H9 (cell line): ENCODE measurements at regions not wholly inside any gene's neighbourhood (a gene's known extent, or its start where the extent isn't known, plus 50 kb on each side); places are given as distances from the start of the nearest gene placed in this dataset.

ENCODE experiments used
- DNase-seq: peaks from one replicate; pipeline ENCODE4 v3.0.0-alpha.2; 2017
- H2AFZ ChIP-seq: one replicate; pipeline ENCODE4 v1.6.1; 2013; ENCODE audit warnings: mild to moderate bottlenecking, low read length, control low read depth, moderate library complexity
- H2AK5ac ChIP-seq: 2 replicates; pipeline ENCODE4 v1.6.1; 2013; ENCODE audit warnings: low read length, control low read depth, mixed read lengths; ENCODE audit not compliant: insufficient read length
- H2BK120ac ChIP-seq: one replicate; pipeline ENCODE4 v1.6.1; 2013; ENCODE audit warnings: low read depth, mild to moderate bottlenecking, low read length, control low read depth, inconsistent platforms; ENCODE audit not compliant: poor library complexity, severe bottlenecking
- H2BK12ac ChIP-seq: 2 replicates; pipeline ENCODE4 v1.6.1; 2013; ENCODE audit warnings: low read length, control low read depth, mixed read lengths, low read depth; ENCODE audit not compliant: insufficient read length
- H2BK15ac ChIP-seq: 2 replicates; pipeline ENCODE4 v1.6.1; 2013; ENCODE audit warnings: low read depth, low read length, control low read depth
- H2BK20ac ChIP-seq: one replicate; pipeline ENCODE4 v1.6.1; 2013; ENCODE audit warnings: low read depth, mild to moderate bottlenecking, low read length, control low read depth, inconsistent platforms; ENCODE audit not compliant: poor library complexity, severe bottlenecking
- H2BK5ac ChIP-seq: 2 replicates; pipeline ENCODE4 v1.6.1; 2013; ENCODE audit warnings: low read length, control low read depth, mixed read lengths; ENCODE audit not compliant: insufficient read length
- H3K14ac ChIP-seq: 2 replicates; pipeline ENCODE4 v1.6.1; 2013; ENCODE audit warnings: low read length, control low read depth; ENCODE audit not compliant: insufficient read depth
- H3K18ac ChIP-seq: 2 replicates; pipeline ENCODE4 v1.6.1; 2013; ENCODE audit warnings: low read depth, mild to moderate bottlenecking, mixed read lengths, low read length, control low read depth; ENCODE audit not compliant: insufficient read length
- H3K23ac ChIP-seq: 2 replicates; pipeline ENCODE4 v1.6.1; 2013; ENCODE audit warnings: low read length, control low read depth, mixed read lengths, low read depth; ENCODE audit not compliant: insufficient read length
- H3K23me2 ChIP-seq: 2 replicates; pipeline ENCODE4 v1.6.1; 2013; ENCODE audit warnings: low read depth, mild to moderate bottlenecking, mixed read lengths, low read length, control low read depth; ENCODE audit not compliant: insufficient read length, poor library complexity, severe bottlenecking
- H3K27ac ChIP-seq: 2 replicates; pipeline ENCODE4 v1.5.1; 2013; ENCODE audit warnings: low read length, control low read depth, mixed read lengths, low read depth; ENCODE audit not compliant: insufficient read length
- H3K27me3 ChIP-seq: 2 replicates; pipeline ENCODE4 v1.6.1; 2013; ENCODE audit warnings: low read length, control low read depth, inconsistent platforms; ENCODE audit not compliant: insufficient read depth
- H3K4ac ChIP-seq: 2 replicates; pipeline ENCODE4 v1.6.1; 2013; ENCODE audit warnings: low read depth, mild to moderate bottlenecking, control low read depth, inconsistent platforms, low read length, moderate library complexity
- H3K4me1 ChIP-seq: 2 replicates; pipeline ENCODE4 v1.6.1; 2013; ENCODE audit warnings: low read length, control low read depth, inconsistent platforms; ENCODE audit not compliant: insufficient read depth
- H3K4me2 ChIP-seq: 2 replicates; pipeline ENCODE4 v1.6.1; 2013; ENCODE audit warnings: low read length, control low read depth, mixed read lengths; ENCODE audit not compliant: insufficient read length, insufficient read depth
- H3K56ac ChIP-seq: 2 replicates; pipeline ENCODE4 v1.6.1; 2013; ENCODE audit warnings: low read depth, mild to moderate bottlenecking, mixed read lengths, low read length, control low read depth; ENCODE audit not compliant: insufficient read length
- H3K79me1 ChIP-seq: 2 replicates; pipeline ENCODE4 v1.6.1; 2013; ENCODE audit warnings: low read depth, mild to moderate bottlenecking, moderate library complexity, low read length, control low read depth, inconsistent platforms; ENCODE audit not compliant: insufficient read depth, poor library complexity, severe bottlenecking
- H3K79me2 ChIP-seq: 2 replicates; pipeline ENCODE4 v1.6.1; 2013; ENCODE audit warnings: low read length, control low read depth, inconsistent platforms; ENCODE audit not compliant: insufficient read depth
- H3K9ac ChIP-seq: 2 replicates; pipeline ENCODE4 v1.6.1; 2013; ENCODE audit warnings: low read length, control low read depth, mixed read lengths; ENCODE audit not compliant: insufficient read length; ENCODE audit errors: extremely low read depth
- H3K9me3 ChIP-seq: one replicate; pipeline ENCODE4 v1.6.1; 2013; ENCODE audit warnings: low read depth, low read length, inconsistent platforms; ENCODE audit not compliant: control insufficient read depth
- H3T11ph ChIP-seq: one replicate; pipeline ENCODE4 v1.6.1; 2013; ENCODE audit warnings: mild to moderate bottlenecking, low read length, control low read depth, inconsistent platforms
- H4K20me1 ChIP-seq: one replicate; pipeline ENCODE4 v1.6.1; 2013; ENCODE audit not compliant: control insufficient read depth, insufficient read length, insufficient read depth
- H4K5ac ChIP-seq: 2 replicates; pipeline ENCODE4 v1.6.1; 2013; ENCODE audit warnings: low read depth, mild to moderate bottlenecking, mixed read lengths, low read length, control low read depth; ENCODE audit not compliant: insufficient read length
- H4K8ac ChIP-seq: replicated peaks from 2 replicates; pipeline ENCODE4 v1.6.1; 2013; ENCODE audit warnings: low read length, control low read depth, mixed read lengths, low read depth; ENCODE audit not compliant: insufficient read length
- H4K91ac ChIP-seq: 2 replicates; pipeline ENCODE4 v1.6.1; 2013; ENCODE audit warnings: low read depth, mild to moderate bottlenecking, moderate library complexity, mixed read lengths, low read length, control low read depth; ENCODE audit not compliant: insufficient read length
- H3K27ac Mint-ChIP-seq, 3 experiments: 2 replicates in 2 of 3; 3 replicates in 1 of 3; pipeline ENCODE4 v1.8.0; 2020 to 2021; ENCODE audit warnings: mixed read lengths in 3 of 3, mild to moderate bottlenecking in 1 of 3, moderate library complexity in 1 of 3
- H3K27me3 Mint-ChIP-seq: 2 replicates; pipeline ENCODE4 v1.8.0; 2021; ENCODE audit warnings: low read depth, mild to moderate bottlenecking, moderate library complexity, mixed read lengths
- H3K36me3 Mint-ChIP-seq, 3 experiments: 2 replicates in 2 of 3; 3 replicates in 1 of 3; pipeline ENCODE4 v1.8.0; 2020 to 2021; ENCODE audit warnings: low read depth in 3 of 3, mixed read lengths in 3 of 3; ENCODE audit not compliant: insufficient read depth in 1 of 3
- H3K4me1 Mint-ChIP-seq, 2 experiments: 2 replicates each; pipeline ENCODE4 v1.8.0; 2020; ENCODE audit warnings: mixed read lengths in 2 of 2
- H3K4me3 Mint-ChIP-seq, 2 experiments: 2 replicates in 1 of 2; 3 replicates in 1 of 2; pipeline ENCODE4 v1.8.0; 2020 to 2021; ENCODE audit warnings: mild to moderate bottlenecking in 2 of 2, mixed read lengths in 2 of 2, moderate library complexity in 1 of 2
- H3K9me3 Mint-ChIP-seq, 2 experiments: 2 replicates in 1 of 2; 3 replicates in 1 of 2; pipeline ENCODE4 v1.8.0; 2020; ENCODE audit warnings: mild to moderate bottlenecking in 2 of 2, mixed read lengths in 2 of 2, moderate library complexity in 1 of 2
- CTCF ChIP-seq: fragments of 200-600 bp; sonication (generic); conservative IDR thresholded peaks from 3 replicates; pipeline ENCODE4 v1.8.0; 2021; ENCODE audit warnings: antibody characterized with exemption, mild to moderate bottlenecking
- WGBS: extraction: QIAGEN DNeasy Blood & Tissue Kit; methylation state at CpG from one replicate; pipeline ENCODE4 v1.1.7; 2013; ENCODE audit warnings: missing lambda C conversion rate, low lambda C conversion rate, mixed read lengths; ENCODE audit not compliant: insufficient read length; ENCODE audit errors: extremely low coverage; 5-methylcytosine and 5-hydroxymethylcytosine counted together

DNA sequence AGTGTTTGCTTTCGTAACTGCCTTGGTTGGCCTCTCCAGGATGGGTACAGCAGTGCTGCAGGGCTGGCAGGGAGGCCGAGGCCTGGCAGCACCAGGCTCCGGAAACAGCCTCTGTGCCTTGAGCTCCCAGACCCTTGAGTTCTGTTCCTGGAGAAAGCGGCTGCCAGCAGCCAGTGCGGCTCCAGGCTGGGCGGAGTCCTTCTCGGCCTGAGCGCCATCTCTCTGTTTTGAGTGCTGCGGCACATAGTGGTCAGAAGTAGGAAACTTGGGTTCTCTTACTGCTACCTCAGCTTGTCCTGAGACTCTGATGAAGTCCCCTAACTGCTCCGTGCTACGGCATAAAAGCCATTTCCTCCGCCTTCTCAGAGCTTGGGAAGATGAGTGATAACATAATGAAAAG is 65.9 kb downstream of the KCNA1 start:
- WGBS = no CpG with 5 or more reads among the region's 12 CpGs

More for the DNA sequence above, 65.9 kb downstream of the KCNA1 start:
- Histone ChIP-seq H3K18ac (no peak overlapping the region), H2BK120ac (no peak overlapping the region), H2BK12ac (no peak overlapping the region), H3K27me3 (no peaks in the 10 kb centered on the region), H3K9ac (no peak overlapping the region), H2BK20ac (no peak overlapping the region), H3K23me2 (no peaks in the 10 kb centered on the region), H4K5ac (no peak overlapping the region), H3K9me3 (no peaks in the 10 kb centered on the region), H3K4ac (no peak overlapping the region), H4K91ac (no peak overlapping the region), H2AK5ac (no peak overlapping the region), H3K56ac (no peak overlapping the region), H4K8ac (no peak overlapping the region), H3K14ac (no peak overlapping the region), H3K79me2 (no peaks in the 10 kb centered on the region), H3K4me2 (no peak overlapping the region), H3K27ac (no peak overlapping the region), H3K4me1 (no peaks in the 10 kb centered on the region), H2BK15ac (no peak overlapping the region), H3K79me1 (no peaks in the 10 kb centered on the region), H3K23ac (no peak overlapping the region), H2BK5ac (no peak overlapping the region), H3T11ph (no peak overlapping the region), H4K20me1 (no peaks in the 10 kb centered on the region), H2AFZ (no peak overlapping the region)
- TF ChIP-seq CTCF = no peak
- H3K4me1 Mint-ChIP-seq = peaks cover 4 to 19% of the 10 kb centered on the region in 2 experiments; a peak in 3 of 4 replicates
- H3K27ac Mint-ChIP-seq = no peak overlapping the region
- no peaks in the 10 kb centered on the region for H3K9me3 Mint-ChIP-seq
- no peak overlapping the region for H3K4me3 Mint-ChIP-seq
- H3K36me3 Mint-ChIP-seq = no peaks in the 10 kb centered on the region
- peak; percentile 84 for DNase-seq
- peaks cover 47% of the 10 kb centered on the region for H3K27me3 Mint-ChIP-seq
